K562 (cell line): ENCODE measurements at regions not wholly inside any gene's neighbourhood (a gene's known extent, or its start where the extent isn't known, plus 50 kb on each side); places are given as distances from the start of the nearest gene placed in this dataset.

ENCODE experiments used
- ATAC-seq: fragments of 200-7000 bp; cut with Tn5 transposase; 3 replicates; pipeline ENCODE4 v1.9.1; 2020; ENCODE audit warnings: moderate library complexity
- BruUV-seq: library from RNA; stranded (reverse); fragments of 400-500 nt; replicated peaks from 2 replicates; lab custom pipeline; 2021; lab: Mats Ljungman, UMichigan
- CTCF ChIA-PET: fragments of 300-600 bp; formaldehyde crosslinking; extraction: SDS; loops from one replicate; lab custom pipeline; 2021; ENCODE audit warnings: low intra/inter-chr PET ratio; lab: Yijun Ruan, JAX
- POLR2A ChIA-PET: fragments of 300-600, 350-650 bp; sonication (Branson Sonifier 250); formaldehyde crosslinking; extraction: SDS; loops from one replicate; lab custom pipeline; 2021; ENCODE audit warnings: antibody characterized with exemption, inconsistent platforms; lab: Yijun Ruan, JAX
- DNase-seq, 4 experiments: peaks; one replicate each; pipeline versions ENCODE4 v3.0.0 to v3.0.0-alpha.2; 2011 to 2018; ENCODE audit warnings: low spot score in 3 of 4, mixed read lengths in 3 of 4; ENCODE audit errors: extremely low read depth in 1 of 4
- FAIRE-seq: peaks from 2 replicates; lab custom pipeline; 2011; peaks lifted over from hg19 to GRCh38; lab: Jason Lieb, UNC
- H2AFZ ChIP-seq: 2 replicates; pipeline ENCODE4 v1.6.0; 2011; ENCODE audit warnings: low read depth, low read length, control low read depth, inconsistent platforms
- H3K27ac ChIP-seq: fragments of 200-600 bp; 3 replicates; pipeline ENCODE4 v1.8.0; 2011; ENCODE audit warnings: low read depth, mild to moderate bottlenecking, control low read depth, inconsistent platforms, low read length, moderate library complexity, mixed read lengths; ENCODE audit errors: extremely low read depth
- H3K27me3 ChIP-seq, 2 experiments: fragments of 300-600 bp in 1 of 2; 2 replicates in 1 of 2; 3 replicates in 1 of 2; pipeline versions ENCODE4 v1.6.0 to v1.8.0; 2011; ENCODE audit warnings: inconsistent platforms in 2 of 2, low read length in 2 of 2, mild to moderate bottlenecking in 1 of 2, mixed read lengths in 1 of 2, moderate library complexity in 1 of 2; ENCODE audit not compliant: control insufficient read depth in 2 of 2, insufficient read depth in 2 of 2
- H3K36me3 ChIP-seq: fragments of 300-600 bp; 3 replicates; pipeline ENCODE4 v1.8.0; 2011; ENCODE audit warnings: mild to moderate bottlenecking, low read length, inconsistent platforms; ENCODE audit not compliant: control insufficient read depth, insufficient read depth
- H3K4me1 ChIP-seq, 2 experiments: fragments of 200-600 bp in 1 of 2; replicated peaks in 1 of 2; 2 replicates in 1 of 2; 3 replicates in 1 of 2; pipeline versions ENCODE4 v1.5.1 to v1.8.0; 2011; ENCODE audit warnings: inconsistent platforms in 2 of 2, low read length in 2 of 2, mild to moderate bottlenecking in 1 of 2, mixed read lengths in 1 of 2, moderate library complexity in 1 of 2; ENCODE audit not compliant: control insufficient read depth in 2 of 2, insufficient read depth in 2 of 2
- H3K4me2 ChIP-seq: 2 replicates; pipeline ENCODE4 v1.6.1; 2011; ENCODE audit warnings: low read length, control low read depth, inconsistent platforms, mixed read lengths; ENCODE audit not compliant: insufficient read depth
- H3K4me3 ChIP-seq: fragments of 200-600 bp; sonication (generic), shearing (Covaris generic); 2 replicates; pipeline ENCODE4 v1.5.1; 2016; ENCODE audit warnings: control low read depth, inconsistent platforms
- H3K79me2 ChIP-seq: fragments of 200-600 bp; 3 replicates; pipeline ENCODE4 v1.8.0; 2011; ENCODE audit warnings: low read length, inconsistent platforms; ENCODE audit not compliant: control insufficient read depth, insufficient read depth
- H3K9ac ChIP-seq, 2 experiments: 2 replicates each; pipeline versions ENCODE4 v1.6.0 to v1.6.1; 2011; ENCODE audit warnings: low read depth in 2 of 2, low read length in 2 of 2, control low read depth in 1 of 2, inconsistent platforms in 1 of 2, mild to moderate bottlenecking in 1 of 2, mixed read lengths in 1 of 2; ENCODE audit not compliant: insufficient read depth in 1 of 2
- H3K9me1 ChIP-seq: one replicate; pipeline ENCODE4 v1.6.0; 2011; ENCODE audit warnings: inconsistent platforms, mild to moderate bottlenecking, low read length, moderate library complexity; ENCODE audit not compliant: control insufficient read depth, insufficient read depth
- H3K9me3 ChIP-seq: replicated peaks from 2 replicates; pipeline ENCODE4 v1.5.1; 2011; ENCODE audit warnings: low read depth, low read length, inconsistent platforms; ENCODE audit not compliant: control insufficient read depth, insufficient read depth
- H4K20me1 ChIP-seq: replicated peaks from 2 replicates; pipeline ENCODE4 v1.6.1; 2011; ENCODE audit warnings: low read length, inconsistent platforms, mixed read lengths; ENCODE audit not compliant: control insufficient read depth, insufficient read depth
- BRD4 ChIP-seq: fragments of 200-600 bp; sonication (generic); IDR thresholded peaks from 2 replicates; pipeline ENCODE4 v1.6.1; 2017; ENCODE audit warnings: inconsistent platforms
- COPS2 ChIP-seq: fragments of 450-650 bp; conservative IDR thresholded peaks from 2 replicates; pipeline ENCODE4 v1.6.1; 2016; ENCODE audit warnings: mild to moderate bottlenecking, moderate library complexity
- DPF2 ChIP-seq: fragments of 450-650 bp; IDR thresholded peaks from 2 replicates; pipeline ENCODE4 v1.6.1; 2016
- ETV1 ChIP-seq: fragments of 450-650 bp; conservative IDR thresholded peaks from 2 replicates; pipeline ENCODE4 v1.6.1; 2016; ENCODE audit warnings: missing genetic modification characterization, control low read depth, low read depth, missing compliant biosample characterization
- HMGN3 ChIP-seq: IDR thresholded peaks from 2 replicates; pipeline ENCODE4 v1.6.1; 2011; ENCODE audit warnings: borderline replicate concordance, low read depth, mild to moderate bottlenecking, mixed read lengths, low read length; ENCODE audit not compliant: insufficient read length; ENCODE audit errors: extremely low read depth
- LARP7 ChIP-seq: fragments of 450-650 bp; IDR thresholded peaks from 2 replicates; pipeline ENCODE4 v1.6.1; 2016
- MAZ ChIP-seq, 2 experiments: fragments of 450-650 bp in 1 of 2; sonication (generic) in 1 of 2; formaldehyde crosslinking; IDR thresholded peaks in 1 of 2; conservative IDR thresholded peaks in 1 of 2; 2 replicates each; pipeline versions ENCODE4 v1.4.0 to v1.5.0; 2020; ENCODE audit warnings: mild to moderate bottlenecking in 1 of 2, missing genetic modification reagents in 1 of 2
- POLR2G ChIP-seq: fragments of 200-400 bp; formaldehyde crosslinking; IDR thresholded peaks from 2 replicates; pipeline ENCODE4 v1.6.1; 2017; ENCODE audit warnings: low read depth, mild to moderate bottlenecking, antibody characterized with exemption, low read length, moderate library complexity
- SMAD4 ChIP-seq: fragments of 250-450 bp; sonication (Bioruptor Pico); conservative IDR thresholded peaks from 2 replicates; pipeline ENCODE4 v1.8.0; 2021; ENCODE audit warnings: inconsistent platforms, mild to moderate bottlenecking, moderate library complexity
- TOE1 ChIP-seq, 2 experiments: fragments of 450-650 bp in 1 of 2; sonication (generic) in 1 of 2; formaldehyde crosslinking in 1 of 2; IDR thresholded peaks; 2 replicates each; pipeline versions ENCODE4 v1.7.1 to v1.8.0; 2016 to 2022; ENCODE audit warnings: borderline replicate concordance in 2 of 2, mild to moderate bottlenecking in 2 of 2, antibody characterized with exemption in 1 of 2, inconsistent platforms in 1 of 2, low read depth in 1 of 2, missing genetic modification reagents in 1 of 2, moderate library complexity in 1 of 2
- ZBTB8A ChIP-seq: fragments of 450-650 bp; IDR thresholded peaks from 2 replicates; pipeline ENCODE4 v1.6.1; 2018; ENCODE audit warnings: mild to moderate bottlenecking, moderate library complexity; ENCODE audit not compliant: partially characterized antibody
- ZNF696 ChIP-seq: fragments of 250-450 bp; sonication (Bioruptor Pico); conservative IDR thresholded peaks from 2 replicates; pipeline ENCODE4 v1.4.0; 2020; ENCODE audit warnings: mild to moderate bottlenecking, moderate library complexity
- ZNF830 ChIP-seq: fragments of 250-450 bp; sonication (Bioruptor Pico); IDR thresholded peaks from 2 replicates; pipeline ENCODE4 v1.5.0; 2021; ENCODE audit warnings: mild to moderate bottlenecking
- in situ Hi-C: fragments of 300-500 bp; cut with MboI; formaldehyde crosslinking; loops from 4 replicates; pipeline ENCODE4 v1.15.0; 2018; ENCODE audit warnings: inconsistent platforms, mixed read lengths
- intact Hi-C: fragments of 100-400 bp; cut with micrococcal nuclease; formaldehyde crosslinking; loops from 2 replicates; pipeline ENCODE4 v1.14.2; 2022

GRCh38 chrX:99602107-99602506, 808.0 kb downstream of the PCDH19 start:
- CTCF ChIA-PET = no interaction called here
- TF ChIP-seq TOE1 (IDR thresholded peaks at IDR 0.05; ENCODE audit: borderline replicate concordance) = no peak
- no peak for TF ChIP-seq TOE1 (CRISPR knock-in tag; IDR thresholded peaks at IDR 0.05; ENCODE audit: borderline replicate concordance, low read depth)
- no peak for TF ChIP-seq LARP7
- no peak for TF ChIP-seq ZNF696
- TF ChIP-seq POLR2G = no peak
- TF ChIP-seq DPF2 = no peak
- no peak for TF ChIP-seq BRD4
- TF ChIP-seq ZBTB8A = no peak
- TF ChIP-seq ETV1 = no peak
- TF ChIP-seq HMGN3 = no peak
- TF ChIP-seq SMAD4 = no peak
- TF ChIP-seq COPS2 = no peak
- no peak for TF ChIP-seq MAZ (CRISPR knock-in tag; conservative IDR thresholded peaks at IDR 0.05 in 1 of 2, IDR thresholded peaks at IDR 0.05 in 1 of 2)
- no peak for TF ChIP-seq ZNF830
- TF ChIP-seq, all 486 proteins: peak for 0
- ATAC-seq (no peak), DNase-seq (no peak), FAIRE-seq (no peak)
- Histone ChIP-seq H3K9me1 (no peaks in the 10 kb centered on the region), H3K4me3 (no peak overlapping the region), H4K20me1 (no peaks in the 10 kb centered on the region), H3K79me2 (no peaks in the 10 kb centered on the region), H3K27me3 (no peaks in the 10 kb centered on the region), H3K9ac (no peak overlapping the region), H3K27ac (no peak overlapping the region), H3K4me2 (no peak overlapping the region), H3K4me1 (no peaks in the 10 kb centered on the region), H3K36me3 (no peaks in the 10 kb centered on the region), H3K9me3 (no peaks in the 10 kb centered on the region), H2AFZ (no peak overlapping the region)
- in situ Hi-C loops (no loop called here), intact Hi-C loops (no loop called here)
- POLR2A ChIA-PET = no interaction called here
- no TSS peak for BruUV-seq
